Sigmoid colon (tissue), 6 donors: ENCODE measurements at regions not wholly inside any gene's neighbourhood (a gene's known extent, or its start where the extent isn't known, plus 50 kb on each side); places are given as distances from the start of the nearest gene placed in this dataset.

Source experiments
- DNase-seq: peaks from one replicate; pipeline ENCODE4 v3.0.0-alpha.2; 2019
- H3K27ac ChIP-seq, 4 donors: fragments of 200-600 bp; sonication (generic); one replicate each; pipeline ENCODE4 v1.5.1; 2016 to 2019; ENCODE audit warnings: mild to moderate bottlenecking in 1 of 4
- H3K27me3 ChIP-seq, 3 donors: fragments of 200-600 bp; sonication (generic); one replicate each; pipeline ENCODE4 v1.5.1; 2019; ENCODE audit warnings: mild to moderate bottlenecking in 1 of 3
- H3K36me3 ChIP-seq, 4 donors: fragments of 200-600 bp; sonication (generic); one replicate each; pipeline ENCODE4 v1.5.1; 2016 to 2019
- H3K4me1 ChIP-seq, 4 donors: fragments of 200-600 bp; sonication (generic); one replicate each; pipeline ENCODE4 v1.5.1; 2017 to 2019
- H3K4me3 ChIP-seq, 4 donors: fragments of 200-600 bp; sonication (generic); one replicate each; pipeline ENCODE4 v1.5.1; 2017 to 2019; ENCODE audit warnings: mild to moderate bottlenecking in 2 of 4, moderate library complexity in 1 of 4
- H3K9me3 ChIP-seq, 4 donors: fragments of 200-600 bp in 3 of 4; sonication (generic) in 3 of 4; one replicate each; pipeline versions ENCODE4 v1.5.1 to v1.6.1; 2013 to 2019
- CTCF ChIP-seq, 4 experiments: fragments of 450-650 bp in 3 of 4; fragments of 200-600 bp in 1 of 4; IDR thresholded peaks; one replicate each; pipeline ENCODE4 v1.5.1; 2016 to 2019; ENCODE audit warnings: antibody characterized with exemption in 4 of 4, mild to moderate bottlenecking in 3 of 4, moderate library complexity in 2 of 4
- EP300 ChIP-seq, 4 donors: sonication (generic); formaldehyde crosslinking; IDR thresholded peaks; one replicate each; pipeline ENCODE4 v1.6.1; 2017; ENCODE audit warnings: antibody characterized with exemption in 4 of 4
- POLR2A ChIP-seq, 2 donors: fragments of 450-650 bp; IDR thresholded peaks; one replicate each; pipeline ENCODE4 v1.6.1; 2016; ENCODE audit warnings: antibody characterized with exemption in 2 of 2, mild to moderate bottlenecking in 2 of 2, moderate library complexity in 2 of 2
- POLR2AphosphoS5 ChIP-seq, 4 donors: sonication (generic); formaldehyde crosslinking; IDR thresholded peaks; one replicate each; pipeline ENCODE4 v1.6.1; 2017; ENCODE audit warnings: antibody characterized with exemption in 4 of 4
- WGBS, 2 donors: extraction: QIAGEN DNeasy Blood & Tissue Kit; methylation state at CpG; one replicate each; pipeline ENCODE4 v1.1.7; 2013; 5-methylcytosine and 5-hydroxymethylcytosine counted together
- intact Hi-C: fragments of 100-400 bp; cut with DNase I; formaldehyde crosslinking; loops from one replicate; pipeline ENCODE4 v1.15.1; 2023
- donor health status: healthy with polysubstance abuse.
- donor health status: healthy.

DNA sequence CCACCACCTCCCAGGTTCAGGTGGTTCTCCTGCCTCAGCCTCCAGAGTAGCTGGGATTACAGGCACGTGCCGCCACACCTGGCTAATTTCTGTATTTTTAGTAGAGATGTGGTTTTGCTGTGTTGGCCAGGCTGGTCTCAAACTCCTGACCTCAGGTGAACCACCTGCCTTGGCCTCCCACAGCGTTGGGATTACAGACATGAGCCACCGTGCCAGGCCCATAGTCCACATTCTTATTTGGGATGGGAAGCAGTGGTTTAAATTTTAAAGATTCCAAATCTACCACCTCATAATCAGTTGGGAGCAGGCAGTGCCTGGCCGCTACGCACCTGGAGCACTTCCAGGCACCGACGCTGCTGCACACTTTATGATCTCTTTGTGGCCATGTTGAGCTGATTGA, 160.6 kb upstream of the SOX1 start:
- 91 to 94% methylated on average over 8 of the region's 8 CpGs for WGBS, 2 donors
- Histone ChIP-seq H3K36me3 (no peaks in the 10 kb centered on the region), H3K27me3 (peaks cover 0 to 6% (median 0%) of the 10 kb centered on the region in 3 donors), H3K4me1 (no peaks in the 10 kb centered on the region), H3K9me3 (no peaks in the 10 kb centered on the region), H3K4me3 (no peak overlapping the region), H3K27ac (no peak overlapping the region)
- peak; percentile 20 for DNase-seq
- TF ChIP-seq POLR2A (IDR thresholded peaks at IDR 0.05): no peak
- TF ChIP-seq CTCF (IDR thresholded peaks at IDR 0.05): no peak
- TF ChIP-seq POLR2AphosphoS5 (IDR thresholded peaks at IDR 0.05): no peak
- TF ChIP-seq EP300 (IDR thresholded peaks at IDR 0.05): no peak
- intact Hi-C loops: no loop called here

DNA sequence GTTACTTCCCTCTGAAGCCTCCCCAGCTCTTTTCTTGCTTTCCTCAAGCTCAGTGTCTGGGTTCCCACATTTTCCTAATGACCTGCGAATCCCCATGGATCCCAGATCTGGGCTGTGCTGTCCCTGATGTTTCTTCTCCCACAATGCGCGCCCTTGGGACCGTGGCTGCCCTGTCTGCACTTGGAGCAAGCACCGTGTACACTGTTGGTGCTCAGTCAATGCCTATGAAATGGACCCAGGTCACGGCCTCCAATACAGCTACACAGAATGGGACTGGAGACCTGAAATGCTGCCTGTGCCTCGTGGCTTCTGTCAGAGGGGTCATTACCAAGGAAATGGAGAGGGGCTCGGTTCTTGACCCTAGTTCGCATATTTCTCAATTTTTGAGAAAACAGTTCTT, 160.1 kb upstream of the SOX1 start:
- intact Hi-C loops: no loop called here
- Histone ChIP-seq H3K27ac (no peak overlapping the region), H3K4me3 (no peak overlapping the region), H3K9me3 (no peaks in the 10 kb centered on the region), H3K27me3 (peaks cover 0 to under 1% (median 0%) of the 10 kb centered on the region in 3 donors), H3K4me1 (no peaks in the 10 kb centered on the region), H3K36me3 (no peaks in the 10 kb centered on the region)
- WGBS, 2 donors: 79 to 90% methylated on average over 9 of the region's 9 CpGs
- no peak for TF ChIP-seq POLR2AphosphoS5 (IDR thresholded peaks at IDR 0.05)
- TF ChIP-seq CTCF (IDR thresholded peaks at IDR 0.05): no peak
- no peak for TF ChIP-seq EP300 (IDR thresholded peaks at IDR 0.05)
- no peak for TF ChIP-seq POLR2A (IDR thresholded peaks at IDR 0.05)
- peak; percentile 21 for DNase-seq

DNA sequence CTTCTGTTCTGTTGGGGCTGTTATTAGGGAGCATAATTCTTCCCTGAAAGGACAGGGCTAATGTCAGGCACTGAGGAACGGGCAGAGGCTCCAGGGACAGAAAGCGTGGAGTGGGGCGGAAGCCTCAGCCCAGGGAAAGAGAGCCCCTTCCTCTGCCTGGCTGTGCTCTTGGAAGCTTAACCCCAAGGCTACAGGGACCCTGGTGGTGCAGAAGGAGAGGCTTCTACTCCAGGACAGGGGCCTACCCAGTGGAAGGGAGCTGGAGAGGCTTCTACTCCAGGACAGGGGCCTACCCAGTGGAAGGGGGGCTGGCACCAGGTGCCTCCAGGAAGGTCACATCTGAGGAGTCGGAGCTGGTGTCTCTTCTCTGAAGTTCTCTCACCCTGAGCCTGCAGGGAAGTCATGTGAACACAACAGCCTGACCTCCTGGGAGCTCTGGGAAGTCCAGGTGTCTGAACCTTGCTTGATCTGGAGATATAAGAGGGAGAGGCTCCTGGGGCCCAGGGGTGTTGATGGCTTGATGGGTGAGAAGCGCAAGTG, 159.5 kb upstream of the SOX1 start:
- Histone ChIP-seq H3K9me3 (no peaks in the 10 kb centered on the region), H3K4me1 (no peaks in the 10 kb centered on the region), H3K4me3 (no peak overlapping the region), H3K27ac (no peak overlapping the region), H3K27me3 (no peaks in the 10 kb centered on the region), H3K36me3 (no peaks in the 10 kb centered on the region)
- intact Hi-C loops: no loop called here
- DNase-seq: peak; percentile 41
- no peak for TF ChIP-seq CTCF (IDR thresholded peaks at IDR 0.05)
- TF ChIP-seq EP300 (IDR thresholded peaks at IDR 0.05): no peak
- TF ChIP-seq POLR2AphosphoS5 (IDR thresholded peaks at IDR 0.05): no peak
- TF ChIP-seq POLR2A (IDR thresholded peaks at IDR 0.05): no peak
- WGBS, 2 donors: 78 to 89% methylated on average over 5 of the region's 5 CpGs

GRCh38 chr13:111908361-111908760, 158.6 kb upstream of the SOX1 start:
- TF ChIP-seq POLR2A (IDR thresholded peaks at IDR 0.05) (no peak), EP300 (IDR thresholded peaks at IDR 0.05) (no peak), CTCF (IDR thresholded peaks at IDR 0.05) (no peak), POLR2AphosphoS5 (IDR thresholded peaks at IDR 0.05) (no peak)
- H3K9me3 ChIP-seq: no peaks in the 10 kb centered on the region
- H3K36me3 ChIP-seq: no peaks in the 10 kb centered on the region
- H3K27ac ChIP-seq: no peak overlapping the region
- peaks cover 0 to 7% (median 0%) of the 10 kb centered on the region in 3 donors for H3K27me3 ChIP-seq
- H3K4me3 ChIP-seq: no peak overlapping the region
- H3K4me1 ChIP-seq: no peaks in the 10 kb centered on the region
- DNase-seq: peak; percentile 45
- intact Hi-C loops: no loop called here
- WGBS, 2 donors: 79 to 87% methylated on average over 13 of the region's 13 CpGs

- WGBS, 2 donors: 88 to 91% methylated on average over 8 of the region's 8 CpGs
- intact Hi-C loops: no loop called here
- no peaks in the 10 kb centered on the region for H3K4me1 ChIP-seq
- no peak overlapping the region for H3K4me3 ChIP-seq
- peaks cover 0 to 7% (median 0%) of the 10 kb centered on the region in 3 donors for H3K27me3 ChIP-seq
- H3K27ac ChIP-seq: no peak overlapping the region
- H3K9me3 ChIP-seq: no peaks in the 10 kb centered on the region
- peak; percentile 56 for DNase-seq
- H3K36me3 ChIP-seq: no peaks in the 10 kb centered on the region
- no peak for TF ChIP-seq POLR2AphosphoS5 (IDR thresholded peaks at IDR 0.05)
- TF ChIP-seq CTCF (IDR thresholded peaks at IDR 0.05): no peak
- TF ChIP-seq POLR2A (IDR thresholded peaks at IDR 0.05): no peak
These were observed 158.0 kb upstream of the SOX1 start for GRCh38 chr13:111908981-111909380.
